ENCODE measurements at regions not wholly inside any gene's neighbourhood (a gene's known extent, or its start where the extent isn't known, plus 50 kb on each side); places are given as distances from the start of the nearest gene placed in this dataset.

- TF ChIP-seq CTCF (IDR thresholded peaks at IDR 0.05; ENCODE audit: low read length) (no peak), EZH2 (optimal IDR thresholded peaks at IDR 0.05; ENCODE audit: low read depth, low read length) (no peak), EZH2phosphoT487 (IDR thresholded peaks at IDR 0.05; ENCODE audit: low read length) (no peak)
Measured at GRCh38 chr6:14221564-14222279, 104.2 kb downstream of the CD83 start.

Measured in MM.1S (cell line).